ENCODE measurements at regions not wholly inside any gene's neighbourhood (a gene's known extent, or its start where the extent isn't known, plus 50 kb on each side); places are given as distances from the start of the nearest gene placed in this dataset.
"Not testable (repeated sequence)": the region's sequence is repeated elsewhere in the genome, so short reads cannot be mapped to it uniquely, and the experiment has no call there.

DNA sequence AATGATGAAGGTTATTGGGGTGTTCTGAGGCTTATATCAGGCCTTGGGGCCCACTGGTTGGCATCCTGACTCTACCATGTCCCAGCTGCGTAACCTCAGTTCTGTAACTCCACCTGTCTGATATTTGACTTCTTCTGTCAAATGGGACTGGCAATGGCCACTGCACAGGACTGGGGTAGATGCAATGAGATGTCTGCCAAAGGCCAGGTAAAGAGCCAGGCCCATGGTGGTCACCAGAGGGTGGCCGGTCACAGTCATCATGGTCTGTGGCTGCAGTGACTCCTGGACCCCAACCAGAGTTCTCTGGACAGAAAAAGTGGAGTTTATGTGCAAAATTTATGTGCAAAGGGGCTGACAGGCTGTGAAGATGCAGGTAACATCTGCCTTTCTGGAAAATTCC lies 173.3 kb downstream of the PTPRU start:
- no peaks in the 10 kb centered on the region for H3K36me3 ChIP-seq
- 72 to 100% methylated on average over 2 of the region's 2 CpGs for WGBS, 2 donors
- no peak overlapping the region for H3K27ac ChIP-seq
- TF ChIP-seq CTCF (IDR thresholded peaks at IDR 0.05) (no peak), POLR2A (IDR thresholded peaks at IDR 0.05) (no peak)
- H3K4me3 ChIP-seq (replicated peaks in 1 of 3), result no peak overlapping the region
- H3K9me3 ChIP-seq, result no peaks in the 10 kb centered on the region
- intact Hi-C loops (cut with DNase I), result no loop called here
- no peaks in the 10 kb centered on the region for H3K4me1 ChIP-seq
- no peaks in the 10 kb centered on the region for H3K27me3 ChIP-seq
- DNase-seq, result no peak

DNA sequence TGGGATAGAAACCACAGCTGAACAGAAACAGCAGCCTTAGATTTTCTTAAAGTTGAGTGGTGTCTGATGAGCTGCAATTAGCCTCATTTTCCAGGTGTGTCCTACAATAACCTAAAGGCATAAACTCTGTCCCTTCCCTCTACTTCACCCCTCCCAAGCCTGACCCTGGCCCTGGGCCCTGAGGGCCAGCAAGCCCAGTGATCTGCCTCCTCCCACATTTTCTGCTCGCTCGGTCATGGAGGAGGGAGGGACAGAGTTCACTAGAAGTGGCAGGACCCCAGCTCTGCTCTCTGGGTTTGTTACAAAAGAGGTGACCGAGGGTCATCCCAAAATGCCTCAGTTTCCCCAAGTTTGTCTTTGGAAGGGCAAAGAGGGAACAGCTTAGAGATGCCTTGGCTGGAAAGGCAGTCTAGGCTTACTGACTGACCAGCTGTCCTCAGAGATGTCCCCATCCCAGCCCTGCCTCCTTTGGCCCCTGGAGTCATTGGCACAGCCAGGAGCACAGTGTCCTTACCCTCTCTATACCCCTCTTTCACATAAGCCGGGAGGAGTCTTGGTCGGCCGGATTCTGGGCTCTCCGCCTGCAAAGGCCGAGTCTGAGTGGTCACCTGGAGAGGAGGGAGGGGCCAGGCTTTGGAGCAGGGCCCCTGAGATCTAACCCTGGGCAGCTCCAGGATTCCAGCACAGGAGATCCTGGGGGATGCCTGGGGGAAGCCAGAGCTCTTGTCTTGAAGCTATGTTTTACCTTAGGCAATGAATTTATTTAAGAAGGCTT lies 172.7 kb downstream of the PTPRU start:
- Histone ChIP-seq H3K36me3 (no peaks in the 10 kb centered on the region), H3K4me3 (replicated peaks in 1 of 3) (no peak overlapping the region), H3K4me1 (no peaks in the 10 kb centered on the region), H3K9me3 (no peaks in the 10 kb centered on the region), H3K27ac (no peak overlapping the region), H3K27me3 (no peaks in the 10 kb centered on the region)
- intact Hi-C loops (cut with DNase I), result no loop called here
- TF ChIP-seq POLR2A (IDR thresholded peaks at IDR 0.05) (no peak), CTCF (IDR thresholded peaks at IDR 0.05) (no peak)
- DNase-seq, result no peak
- 41 to 52% methylated on average over 7 to 8 of the region's 8 CpGs for WGBS, 2 donors

GRCh38 chr1:29406814-29407213 lies 170.5 kb downstream of the PTPRU start:
- Histone ChIP-seq H3K4me3 (replicated peaks in 1 of 3) (no peak overlapping the region), H3K36me3 (no peaks in the 10 kb centered on the region), H3K27ac (no peak overlapping the region), H3K4me1 (no peaks in the 10 kb centered on the region), H3K27me3 (no peaks in the 10 kb centered on the region), H3K9me3 (no peaks in the 10 kb centered on the region)
- no peak for TF ChIP-seq POLR2A (IDR thresholded peaks at IDR 0.05)
- no peak for TF ChIP-seq CTCF (IDR thresholded peaks at IDR 0.05)
- intact Hi-C loops (cut with DNase I), result no loop called here
- DNase-seq, result no peak
- WGBS, 2 donors, result 92 to 100% methylated on average over 2 of the region's 2 CpGs

DNA sequence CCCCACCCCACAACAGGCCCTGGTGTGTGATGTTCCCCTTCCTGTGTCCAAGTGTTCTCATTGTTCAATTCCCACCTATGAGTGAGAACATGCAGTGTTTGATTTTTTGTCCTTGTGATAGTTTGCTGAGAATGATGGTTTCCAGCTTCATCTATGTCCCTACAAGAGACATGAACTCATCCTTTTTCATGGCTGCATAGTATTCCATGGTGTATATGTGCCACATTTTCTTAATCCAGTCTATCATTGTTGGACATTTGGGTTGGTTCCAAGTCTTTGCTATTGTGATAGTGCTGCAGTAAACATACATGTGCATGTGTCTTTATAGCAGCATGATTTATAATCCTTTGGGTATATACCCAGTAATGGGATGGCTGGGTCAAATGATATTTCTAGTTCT lies 163.9 kb downstream of the PTPRU start:
- H3K27ac ChIP-seq; H3K9me3 ChIP-seq; intact Hi-C loops (cut with DNase I); DNase-seq; H3K27me3 ChIP-seq; H3K4me3 ChIP-seq (replicated peaks in 1 of 3); H3K36me3 ChIP-seq; H3K4me1 ChIP-seq: not testable (repeated sequence)

DNA sequence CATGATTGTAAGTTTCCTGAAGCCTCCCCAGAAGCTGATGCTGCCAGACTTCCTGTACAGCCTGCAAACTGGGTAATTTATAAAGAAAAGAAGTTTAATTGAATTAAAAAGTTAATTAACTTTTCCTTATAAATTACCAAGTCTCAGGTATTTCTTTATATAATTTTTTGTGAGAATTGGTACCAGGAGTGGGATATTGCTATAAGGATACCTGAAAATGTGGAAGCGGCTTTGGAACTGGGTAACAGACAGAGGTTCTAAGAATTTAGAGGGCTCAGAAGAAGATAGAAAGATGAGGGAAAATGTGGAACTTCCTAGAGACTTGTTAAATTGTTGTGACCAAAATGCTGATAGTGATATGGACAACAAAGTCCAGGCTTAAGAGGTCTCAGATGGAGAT lies 163.1 kb downstream of the PTPRU start:
- WGBS, 2 donors, result 98% methylated on average over 1 of the region's 1 CpG
- intact Hi-C loops (cut with DNase I), result no loop called here

More for the DNA sequence above, 163.1 kb downstream of the PTPRU start:
- Histone ChIP-seq H3K27ac (no peak overlapping the region), H3K4me3 (replicated peaks in 1 of 3) (no peak overlapping the region), H3K27me3 (no peaks in the 10 kb centered on the region), H3K4me1 (no peaks in the 10 kb centered on the region), H3K36me3 (no peaks in the 10 kb centered on the region), H3K9me3 (no peaks in the 10 kb centered on the region)
- TF ChIP-seq POLR2A (IDR thresholded peaks at IDR 0.05) (no peak), CTCF (IDR thresholded peaks at IDR 0.05) (no peak)
- DNase-seq, result no peak

All from thyroid gland (tissue), 4 donors.